ENCODE measurements at regions not wholly inside any gene's neighbourhood (a gene's known extent, or its start where the extent isn't known, plus 50 kb on each side); places are given as distances from the start of the nearest gene placed in this dataset.

DNA sequence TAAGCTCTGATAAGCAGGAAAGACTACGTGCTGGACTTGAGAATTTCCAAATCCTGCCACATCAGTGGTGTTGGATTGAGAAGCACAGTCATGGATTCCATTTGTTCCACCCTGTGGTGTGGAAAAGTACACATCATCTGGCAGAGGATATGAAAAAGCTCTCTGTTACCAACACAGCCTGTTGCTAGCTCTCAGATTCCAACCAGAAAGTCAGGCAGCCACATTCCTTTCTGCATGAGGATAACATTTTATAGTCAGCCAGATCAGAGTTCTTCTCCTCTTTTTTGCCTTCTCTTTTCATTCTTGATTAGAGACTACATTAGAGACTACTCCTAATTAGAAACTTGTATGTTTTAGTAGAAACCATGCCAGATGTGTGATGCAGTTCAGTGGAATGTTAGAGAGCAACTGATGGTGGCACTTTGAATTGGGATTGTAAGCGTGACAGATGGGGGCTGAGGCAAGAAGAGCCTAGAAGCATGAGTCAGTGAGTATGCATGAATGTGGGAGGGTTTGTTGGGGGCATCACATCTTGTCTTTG lies 61.2 kb upstream of the STXBP6 start:
- H3K27me3 ChIP-seq (ENCODE audit: control insufficient read depth, insufficient read depth, low read length), result no peaks in the 10 kb centered on the region
- H3K27ac ChIP-seq (ENCODE audit: low read depth, low read length), result no peak overlapping the region
- POLR2A ChIA-PET, result no interaction called here
- H3K9me3 ChIP-seq (ENCODE audit: control insufficient read depth, insufficient read depth, low read length), result no peaks in the 10 kb centered on the region
- CTCF ChIA-PET, result no interaction called here
- TF ChIP-seq, protein P1, sequence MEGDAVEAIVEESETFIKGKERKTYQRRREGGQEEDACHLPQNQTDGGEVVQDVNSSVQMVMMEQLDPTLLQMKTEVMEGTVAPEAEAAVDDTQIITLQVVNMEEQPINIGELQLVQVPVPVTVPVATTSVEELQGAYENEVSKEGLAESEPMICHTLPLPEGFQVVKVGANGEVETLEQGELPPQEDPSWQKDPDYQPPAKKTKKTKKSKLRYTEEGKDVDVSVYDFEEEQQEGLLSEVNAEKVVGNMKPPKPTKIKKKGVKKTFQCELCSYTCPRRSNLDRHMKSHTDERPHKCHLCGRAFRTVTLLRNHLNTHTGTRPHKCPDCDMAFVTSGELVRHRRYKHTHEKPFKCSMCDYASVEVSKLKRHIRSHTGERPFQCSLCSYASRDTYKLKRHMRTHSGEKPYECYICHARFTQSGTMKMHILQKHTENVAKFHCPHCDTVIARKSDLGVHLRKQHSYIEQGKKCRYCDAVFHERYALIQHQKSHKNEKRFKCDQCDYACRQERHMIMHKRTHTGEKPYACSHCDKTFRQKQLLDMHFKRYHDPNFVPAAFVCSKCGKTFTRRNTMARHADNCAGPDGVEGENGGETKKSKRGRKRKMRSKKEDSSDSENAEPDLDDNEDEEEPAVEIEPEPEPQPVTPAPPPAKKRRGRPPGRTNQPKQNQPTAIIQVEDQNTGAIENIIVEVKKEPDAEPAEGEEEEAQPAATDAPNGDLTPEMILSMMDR (IDR thresholded peaks at IDR 0.05; ENCODE audit: low read depth, low read length), result no peak
- H3K4me3 ChIP-seq (ENCODE audit: low read depth, low read length), result no peak overlapping the region
- no peak for DNase-seq (ENCODE audit: low read depth, low spot score)

- Histone ChIP-seq H3K27ac (ENCODE audit: low read depth, low read length) (no peak overlapping the region), H3K9me3 (ENCODE audit: control insufficient read depth, insufficient read depth, low read length) (no peaks in the 10 kb centered on the region; the same call in 1 of the 2 replicates), H3K27me3 (ENCODE audit: control insufficient read depth, insufficient read depth, low read length) (no peaks in the 10 kb centered on the region), H3K4me3 (ENCODE audit: low read depth, low read length) (no peak overlapping the region)
- CTCF ChIA-PET, result no interaction called here
- POLR2A ChIA-PET, result no interaction called here
- no peak for DNase-seq (ENCODE audit: low read depth, low spot score)
- TF ChIP-seq, protein P1 (IDR thresholded peaks at IDR 0.05; ENCODE audit: low read depth, low read length), result no peak
Observed at GRCh38 chr14:25110106-25110505, 60.2 kb upstream of the STXBP6 start.

DNA sequence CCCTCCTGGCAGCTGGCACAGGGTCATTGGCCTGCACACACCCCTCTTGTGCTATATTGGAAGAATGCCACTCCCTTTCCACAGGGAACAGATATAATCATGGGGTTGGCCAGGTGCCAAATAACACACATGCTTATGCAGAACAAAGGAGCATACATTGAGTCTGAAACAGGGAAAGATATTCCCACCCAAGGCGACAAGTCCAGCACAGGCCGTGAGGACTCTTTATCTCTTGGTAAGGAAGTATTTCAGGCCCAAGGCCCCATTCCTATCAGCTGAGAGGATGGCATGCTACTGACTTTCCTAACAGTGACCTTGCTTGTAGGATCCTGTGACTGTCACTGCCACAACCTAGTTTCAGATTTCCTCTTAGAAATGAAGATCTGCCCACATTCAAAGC lies 59.0 kb upstream of the STXBP6 start:
- ChIA-PET CTCF (no interaction called here), POLR2A (no interaction called here)
- no peak overlapping the region for H3K27ac ChIP-seq (ENCODE audit: low read depth, low read length)
- no peak overlapping the region for H3K4me3 ChIP-seq (ENCODE audit: low read depth, low read length)
- no peaks in the 10 kb centered on the region; the same call in 1 of the 2 replicates for H3K9me3 ChIP-seq (ENCODE audit: control insufficient read depth, insufficient read depth, low read length)
- H3K27me3 ChIP-seq (ENCODE audit: control insufficient read depth, insufficient read depth, low read length), result no peaks in the 10 kb centered on the region
- DNase-seq (ENCODE audit: low read depth, low spot score), result no peak
- TF ChIP-seq, protein P1 (IDR thresholded peaks at IDR 0.05; ENCODE audit: low read depth, low read length), result no peak

GRCh38 chr14:25108291-25108690 lies 58.3 kb upstream of the STXBP6 start:
- ChIA-PET POLR2A (no interaction called here), CTCF (no interaction called here)
- H3K27ac ChIP-seq (ENCODE audit: low read depth, low read length), result no peak overlapping the region
- H3K27me3 ChIP-seq (ENCODE audit: control insufficient read depth, insufficient read depth, low read length), result no peaks in the 10 kb centered on the region
- TF ChIP-seq, protein P1 (IDR thresholded peaks at IDR 0.05; ENCODE audit: low read depth, low read length), result no peak
- H3K9me3 ChIP-seq (ENCODE audit: control insufficient read depth, insufficient read depth, low read length), result no peaks in the 10 kb centered on the region; the same call in 1 of the 2 replicates
- no peak for DNase-seq (ENCODE audit: low read depth, low spot score)
- no peak overlapping the region for H3K4me3 ChIP-seq (ENCODE audit: low read depth, low read length)

- Histone ChIP-seq H3K27ac (ENCODE audit: low read depth, low read length) (no peak overlapping the region), H3K4me3 (ENCODE audit: low read depth, low read length) (no peak overlapping the region), H3K27me3 (ENCODE audit: control insufficient read depth, insufficient read depth, low read length) (no peaks in the 10 kb centered on the region), H3K9me3 (ENCODE audit: control insufficient read depth, insufficient read depth, low read length) (no peaks in the 10 kb centered on the region; the same call in 1 of the 2 replicates)
- CTCF ChIA-PET, result no interaction called here
- DNase-seq (ENCODE audit: low read depth, low spot score), result no peak
- POLR2A ChIA-PET, result no interaction called here
- TF ChIP-seq, protein P1 (IDR thresholded peaks at IDR 0.05; ENCODE audit: low read depth, low read length), result no peak
Observed at GRCh38 chr14:25103820-25104219, 53.9 kb upstream of the STXBP6 start.

Measured in AG04450 (cell line).